Panc1 (cell line): ENCODE measurements at regions not wholly inside any gene's neighbourhood (a gene's known extent, or its start where the extent isn't known, plus 50 kb on each side); places are given as distances from the start of the nearest gene placed in this dataset.

Source experiments
- ATAC-seq: fragments of 200-7000 bp; cut with Tn5 transposase; 2 replicates; pipeline ENCODE4 v1.9.1; 2020; ENCODE audit warnings: mild to moderate bottlenecking, moderate library complexity
- BruUV-seq: library from RNA; stranded (reverse); fragments of 400-500 nt; replicated peaks from 2 replicates; lab custom pipeline; 2021; lab: Mats Ljungman, UMichigan
- CTCF ChIA-PET: fragments of 300-600 bp; sonication (Branson Sonifier 250); formaldehyde crosslinking; loops from one replicate; lab custom pipeline; 2022; ENCODE audit warnings: antibody characterized with exemption; lab: Charles Lee
- POLR2A ChIA-PET: fragments of 300-600 bp; sonication (Branson Sonifier 250); formaldehyde crosslinking; loops from one replicate; lab custom pipeline; 2022; ENCODE audit warnings: antibody characterized with exemption; lab: Charles Lee
- DNase-seq: peaks from one replicate; pipeline ENCODE4 v3.0.0-alpha.2; 2010; ENCODE audit warnings: low read depth, low spot score
- H3K27ac ChIP-seq: 2 replicates; pipeline ENCODE4 v1.5.1; 2011; ENCODE audit warnings: mild to moderate bottlenecking, low read length, inconsistent platforms
- H3K27me3 ChIP-seq: fragments of 200-500 bp; sonication (Bioruptor generic); 2 replicates; pipeline ENCODE4 v1.6.0; 2014; ENCODE audit warnings: low read length, inconsistent platforms; ENCODE audit not compliant: control insufficient read depth, insufficient read depth
- H3K36me3 ChIP-seq: fragments of 200-500 bp; sonication (Bioruptor generic); 2 replicates; pipeline ENCODE4 v1.5.1; 2014; ENCODE audit warnings: inconsistent platforms, mild to moderate bottlenecking, low read length, moderate library complexity; ENCODE audit not compliant: control insufficient read depth, insufficient read depth
- H3K4me1 ChIP-seq: 2 replicates; pipeline ENCODE4 v1.5.1; 2011; ENCODE audit warnings: inconsistent platforms, mild to moderate bottlenecking, low read length, moderate library complexity; ENCODE audit not compliant: control insufficient read depth, insufficient read depth
- H3K4me3 ChIP-seq, 2 experiments: 2 replicates each; pipeline ENCODE4 v1.5.1; 2011 to 2012; ENCODE audit warnings: low read depth in 2 of 2, low read length in 2 of 2, mild to moderate bottlenecking in 2 of 2, inconsistent platforms in 1 of 2, moderate library complexity in 1 of 2
- H3K9me3 ChIP-seq: fragments of 200-500 bp; sonication (Bioruptor generic); 2 replicates; pipeline ENCODE4 v1.5.1; 2014; ENCODE audit warnings: low read depth, mild to moderate bottlenecking, inconsistent platforms, low read length, moderate library complexity; ENCODE audit not compliant: control insufficient read depth, insufficient read depth
- POLR2AphosphoS5 ChIP-seq: IDR thresholded peaks from 2 replicates; pipeline ENCODE4 v1.6.1; 2012; ENCODE audit warnings: mild to moderate bottlenecking, low read depth, low read length, moderate library complexity
- SIN3A ChIP-seq: IDR thresholded peaks from 2 replicates; pipeline ENCODE4 v1.6.1; 2012; ENCODE audit warnings: low read depth, mild to moderate bottlenecking, low read length, moderate library complexity, borderline replicate concordance; ENCODE audit not compliant: insufficient read depth
- TCF7L2 ChIP-seq: IDR thresholded peaks from 2 replicates; pipeline ENCODE4 v1.6.1; 2011; ENCODE audit warnings: mild to moderate bottlenecking, low read depth, low read length, inconsistent platforms
- in situ Hi-C: cut with HindIII; loops from 2 replicates; pipeline ENCODE4 v1.10.0; 2016; ENCODE audit warnings: low sequenced_read_pairs, low pct_unique_long_range_greater_than_20kb
- intact Hi-C: fragments of 100-400 bp; cut with micrococcal nuclease; formaldehyde crosslinking; loops from one replicate; pipeline ENCODE4 v1.10.0; 2022; ENCODE audit not compliant: unreplicated experiment
- TF ChIP-seq, protein P1 (sequence below), 2 experiments: IDR thresholded peaks; 2 replicates each; pipeline ENCODE4 v1.6.1; 2011 to 2012; ENCODE audit warnings: low read depth in 2 of 2, control low read depth in 1 of 2, low read length in 1 of 2, mild to moderate bottlenecking in 1 of 2, moderate library complexity in 1 of 2; ENCODE audit not compliant: insufficient read depth in 1 of 2
- TF ChIP-seq, protein P2 (sequence below): fragments of 450-650 bp; IDR thresholded peaks from 2 replicates; pipeline ENCODE4 v1.5.1; 2017; ENCODE audit warnings: mild to moderate bottlenecking

DNA sequence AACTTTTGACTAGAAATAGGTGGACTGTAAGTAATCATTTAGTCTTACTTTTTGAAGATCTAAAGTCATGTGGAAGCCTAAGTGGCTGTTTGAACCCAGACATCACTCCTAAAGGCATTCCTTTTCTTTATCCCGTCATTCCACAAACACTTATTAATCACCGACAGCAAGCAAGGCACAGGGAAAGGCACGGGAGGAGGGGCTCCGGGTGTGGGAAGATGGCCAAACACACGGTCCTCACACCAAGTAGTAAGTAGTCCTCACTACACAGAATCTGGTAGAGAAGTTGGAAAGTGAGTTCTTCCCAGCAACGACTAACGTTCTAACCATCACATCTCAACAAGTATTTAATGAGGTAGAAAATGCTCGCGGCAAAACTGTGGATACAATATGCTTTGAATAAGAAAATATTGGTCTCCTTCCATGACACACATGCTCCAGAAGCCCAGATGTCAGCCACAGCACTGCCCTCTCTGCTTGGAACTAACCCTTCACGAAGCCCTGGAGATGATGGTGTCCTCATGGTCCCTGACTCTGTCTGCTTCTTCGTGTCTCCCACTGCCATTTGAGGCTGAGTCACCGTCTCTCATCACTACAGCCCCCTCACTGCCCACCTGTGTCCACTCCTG, 202.2 kb downstream of the OPA1 start:
- CTCF ChIA-PET: no interaction called here
- in situ Hi-C loops: no loop called here
- peak; percentile 42; the same call in 1 of the 2 replicates for ATAC-seq

DNA sequence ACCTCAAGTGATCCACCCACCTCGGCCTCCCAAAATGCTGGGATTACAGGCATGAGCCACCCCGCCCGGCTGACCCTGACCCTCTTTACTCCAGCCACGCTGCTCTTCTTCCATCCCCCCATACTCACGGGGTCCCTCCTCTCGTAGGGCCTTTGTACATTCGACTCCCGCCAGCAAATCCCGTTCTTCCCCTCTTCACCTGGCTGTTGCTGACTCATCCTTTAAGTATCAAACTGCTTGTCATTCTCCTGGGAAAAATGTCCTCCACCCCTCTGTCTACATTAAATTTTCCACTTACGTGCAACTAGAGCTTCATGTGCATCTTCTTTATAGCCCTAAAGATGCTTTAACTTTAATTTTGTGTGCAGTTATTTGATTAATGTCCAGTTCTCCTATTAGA, 203.1 kb downstream of the OPA1 start:
- H3K4me3 ChIP-seq: no peak overlapping the region
- no TSS peak for BruUV-seq
- in situ Hi-C loops: no loop called here
- ChIA-PET POLR2A (no interaction called here), CTCF (no interaction called here)
- H3K36me3 ChIP-seq: no peaks in the 10 kb centered on the region
- H3K27me3 ChIP-seq: no peaks in the 10 kb centered on the region
- H3K4me1 ChIP-seq: no peaks in the 10 kb centered on the region
- DNase-seq (no peak), ATAC-seq (no peak)
- no peaks in the 10 kb centered on the region for H3K9me3 ChIP-seq
- intact Hi-C loops: no loop called here
- no peak for TF ChIP-seq SIN3A
- TF ChIP-seq, protein P1, sequence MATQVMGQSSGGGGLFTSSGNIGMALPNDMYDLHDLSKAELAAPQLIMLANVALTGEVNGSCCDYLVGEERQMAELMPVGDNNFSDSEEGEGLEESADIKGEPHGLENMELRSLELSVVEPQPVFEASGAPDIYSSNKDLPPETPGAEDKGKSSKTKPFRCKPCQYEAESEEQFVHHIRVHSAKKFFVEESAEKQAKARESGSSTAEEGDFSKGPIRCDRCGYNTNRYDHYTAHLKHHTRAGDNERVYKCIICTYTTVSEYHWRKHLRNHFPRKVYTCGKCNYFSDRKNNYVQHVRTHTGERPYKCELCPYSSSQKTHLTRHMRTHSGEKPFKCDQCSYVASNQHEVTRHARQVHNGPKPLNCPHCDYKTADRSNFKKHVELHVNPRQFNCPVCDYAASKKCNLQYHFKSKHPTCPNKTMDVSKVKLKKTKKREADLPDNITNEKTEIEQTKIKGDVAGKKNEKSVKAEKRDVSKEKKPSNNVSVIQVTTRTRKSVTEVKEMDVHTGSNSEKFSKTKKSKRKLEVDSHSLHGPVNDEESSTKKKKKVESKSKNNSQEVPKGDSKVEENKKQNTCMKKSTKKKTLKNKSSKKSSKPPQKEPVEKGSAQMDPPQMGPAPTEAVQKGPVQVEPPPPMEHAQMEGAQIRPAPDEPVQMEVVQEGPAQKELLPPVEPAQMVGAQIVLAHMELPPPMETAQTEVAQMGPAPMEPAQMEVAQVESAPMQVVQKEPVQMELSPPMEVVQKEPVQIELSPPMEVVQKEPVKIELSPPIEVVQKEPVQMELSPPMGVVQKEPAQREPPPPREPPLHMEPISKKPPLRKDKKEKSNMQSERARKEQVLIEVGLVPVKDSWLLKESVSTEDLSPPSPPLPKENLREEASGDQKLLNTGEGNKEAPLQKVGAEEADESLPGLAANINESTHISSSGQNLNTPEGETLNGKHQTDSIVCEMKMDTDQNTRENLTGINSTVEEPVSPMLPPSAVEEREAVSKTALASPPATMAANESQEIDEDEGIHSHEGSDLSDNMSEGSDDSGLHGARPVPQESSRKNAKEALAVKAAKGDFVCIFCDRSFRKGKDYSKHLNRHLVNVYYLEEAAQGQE (IDR thresholded peaks at IDR 0.05; ENCODE audit: insufficient read depth in 1 of 2, low read depth in 2 of 2, low read length in 1 of 2): no peak
- no peak for TF ChIP-seq POLR2AphosphoS5
- TF ChIP-seq, protein P2, sequence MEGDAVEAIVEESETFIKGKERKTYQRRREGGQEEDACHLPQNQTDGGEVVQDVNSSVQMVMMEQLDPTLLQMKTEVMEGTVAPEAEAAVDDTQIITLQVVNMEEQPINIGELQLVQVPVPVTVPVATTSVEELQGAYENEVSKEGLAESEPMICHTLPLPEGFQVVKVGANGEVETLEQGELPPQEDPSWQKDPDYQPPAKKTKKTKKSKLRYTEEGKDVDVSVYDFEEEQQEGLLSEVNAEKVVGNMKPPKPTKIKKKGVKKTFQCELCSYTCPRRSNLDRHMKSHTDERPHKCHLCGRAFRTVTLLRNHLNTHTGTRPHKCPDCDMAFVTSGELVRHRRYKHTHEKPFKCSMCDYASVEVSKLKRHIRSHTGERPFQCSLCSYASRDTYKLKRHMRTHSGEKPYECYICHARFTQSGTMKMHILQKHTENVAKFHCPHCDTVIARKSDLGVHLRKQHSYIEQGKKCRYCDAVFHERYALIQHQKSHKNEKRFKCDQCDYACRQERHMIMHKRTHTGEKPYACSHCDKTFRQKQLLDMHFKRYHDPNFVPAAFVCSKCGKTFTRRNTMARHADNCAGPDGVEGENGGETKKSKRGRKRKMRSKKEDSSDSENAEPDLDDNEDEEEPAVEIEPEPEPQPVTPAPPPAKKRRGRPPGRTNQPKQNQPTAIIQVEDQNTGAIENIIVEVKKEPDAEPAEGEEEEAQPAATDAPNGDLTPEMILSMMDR: no peak
- no peak for TF ChIP-seq TCF7L2
- H3K27ac ChIP-seq: no peak overlapping the region

More for the DNA sequence above, 202.2 kb downstream of the OPA1 start:
- no peaks in the 10 kb centered on the region for H3K4me1 ChIP-seq
- H3K27me3 ChIP-seq: no peaks in the 10 kb centered on the region
- BruUV-seq: no TSS peak
- intact Hi-C loops: no loop called here
- no peak overlapping the region for H3K4me3 ChIP-seq
- TF ChIP-seq TCF7L2 (no peak), SIN3A (no peak), POLR2AphosphoS5 (no peak)
- TF ChIP-seq, protein P2: no peak
- TF ChIP-seq, protein P1 (IDR thresholded peaks at IDR 0.05; ENCODE audit: insufficient read depth in 1 of 2, low read depth in 2 of 2, low read length in 1 of 2): no peak
- H3K27ac ChIP-seq: no peak overlapping the region
- no peaks in the 10 kb centered on the region for H3K9me3 ChIP-seq
- DNase-seq: no peak
- POLR2A ChIA-PET: no interaction called here
- no peaks in the 10 kb centered on the region for H3K36me3 ChIP-seq
